DLD1 (cell line): ENCODE measurements at regions not wholly inside any gene's neighbourhood (a gene's known extent, or its start where the extent isn't known, plus 50 kb on each side); places are given as distances from the start of the nearest gene placed in this dataset.
"Not testable (repeated sequence)": the region's sequence is repeated elsewhere in the genome, so short reads cannot be mapped to it uniquely, and the experiment has no call there.

Experiments
- in situ Hi-C: cut with HindIII; loops from 2 replicates; pipeline ENCODE4 v1.10.0; 2017; ENCODE audit warnings: low sequenced_read_pairs

GRCh38 chr2:53610260-53610659, 157.3 kb upstream of the CHAC2 start:
- in situ Hi-C loops = no loop called here

- in situ Hi-C loops = no loop called here
Measured at GRCh38 chr2:53609551-53609950, 158.1 kb upstream of the CHAC2 start.

- in situ Hi-C loops = no loop called here
Measured at GRCh38 chr2:53608293-53608692, 159.3 kb upstream of the CHAC2 start.

GRCh38 chr2:53600815-53601214, 166.8 kb upstream of the CHAC2 start:
- in situ Hi-C loops = no loop called here

- in situ Hi-C loops = not testable (repeated sequence)
Measured at GRCh38 chr2:53586733-53587612, 180.6 kb upstream of the CHAC2 start.

GRCh38 chr2:53584986-53585385, 182.6 kb upstream of the CHAC2 start:
- in situ Hi-C loops = no loop called here

- in situ Hi-C loops = no loop called here
Measured at GRCh38 chr2:53583583-53583982, 184.0 kb upstream of the CHAC2 start.

GRCh38 chr2:53582556-53582955, 185.0 kb upstream of the CHAC2 start:
- in situ Hi-C loops = no loop called here

- in situ Hi-C loops = no loop called here
Measured at GRCh38 chr2:53576166-53576565, 191.4 kb upstream of the CHAC2 start.

GRCh38 chr2:53575721-53576124, 191.9 kb upstream of the CHAC2 start:
- in situ Hi-C loops = no loop called here

GRCh38 chr2:53572696-53573095, 194.9 kb upstream of the CHAC2 start:
- in situ Hi-C loops = no loop called here

- in situ Hi-C loops = no loop called here
Measured at GRCh38 chr2:53569957-53570727, 197.5 kb upstream of the CHAC2 start.

GRCh38 chr2:53568469-53568868, 199.1 kb upstream of the CHAC2 start:
- in situ Hi-C loops = no loop called here

GRCh38 chr2:53567073-53567472, 200.5 kb upstream of the CHAC2 start:
- in situ Hi-C loops = no loop called here

GRCh38 chr2:53562407-53562806, 205.2 kb upstream of the CHAC2 start:
- in situ Hi-C loops = no loop called here

- in situ Hi-C loops = no loop called here
Measured at GRCh38 chr2:53561155-53561554, 206.4 kb upstream of the CHAC2 start.

GRCh38 chr2:53559302-53559966, 208.2 kb upstream of the CHAC2 start:
- in situ Hi-C loops = no loop called here

GRCh38 chr2:53558867-53559266, 208.7 kb upstream of the CHAC2 start:
- in situ Hi-C loops = no loop called here

GRCh38 chr2:53549497-53549896, 218.1 kb upstream of the CHAC2 start:
- in situ Hi-C loops = no loop called here

GRCh38 chr2:53545604-53546003, 222.0 kb upstream of the CHAC2 start:
- in situ Hi-C loops = no loop called here

- in situ Hi-C loops = no loop called here
Measured at GRCh38 chr2:53544871-53545558, 222.6 kb upstream of the CHAC2 start.
